ENCODE measurements at regions not wholly inside any gene's neighbourhood (a gene's known extent, or its start where the extent isn't known, plus 50 kb on each side); places are given as distances from the start of the nearest gene placed in this dataset.

- no peak for ATAC-seq (ENCODE audit: low FRiP score)
- DNase-seq (ENCODE audit: low spot score), result no peak
- TF ChIP-seq, protein P1, sequence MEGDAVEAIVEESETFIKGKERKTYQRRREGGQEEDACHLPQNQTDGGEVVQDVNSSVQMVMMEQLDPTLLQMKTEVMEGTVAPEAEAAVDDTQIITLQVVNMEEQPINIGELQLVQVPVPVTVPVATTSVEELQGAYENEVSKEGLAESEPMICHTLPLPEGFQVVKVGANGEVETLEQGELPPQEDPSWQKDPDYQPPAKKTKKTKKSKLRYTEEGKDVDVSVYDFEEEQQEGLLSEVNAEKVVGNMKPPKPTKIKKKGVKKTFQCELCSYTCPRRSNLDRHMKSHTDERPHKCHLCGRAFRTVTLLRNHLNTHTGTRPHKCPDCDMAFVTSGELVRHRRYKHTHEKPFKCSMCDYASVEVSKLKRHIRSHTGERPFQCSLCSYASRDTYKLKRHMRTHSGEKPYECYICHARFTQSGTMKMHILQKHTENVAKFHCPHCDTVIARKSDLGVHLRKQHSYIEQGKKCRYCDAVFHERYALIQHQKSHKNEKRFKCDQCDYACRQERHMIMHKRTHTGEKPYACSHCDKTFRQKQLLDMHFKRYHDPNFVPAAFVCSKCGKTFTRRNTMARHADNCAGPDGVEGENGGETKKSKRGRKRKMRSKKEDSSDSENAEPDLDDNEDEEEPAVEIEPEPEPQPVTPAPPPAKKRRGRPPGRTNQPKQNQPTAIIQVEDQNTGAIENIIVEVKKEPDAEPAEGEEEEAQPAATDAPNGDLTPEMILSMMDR (IDR thresholded peaks at IDR 0.05), result no peak
Observed at GRCh38 chr17:72503556-72503955, 382.7 kb downstream of the SOX9 start.

- ATAC-seq (ENCODE audit: low FRiP score), result no peak
- no peak for DNase-seq (ENCODE audit: low spot score)
- TF ChIP-seq, protein P1 (IDR thresholded peaks at IDR 0.05), result no peak
Observed at GRCh38 chr17:72504783-72505182, 384.0 kb downstream of the SOX9 start.

DNA sequence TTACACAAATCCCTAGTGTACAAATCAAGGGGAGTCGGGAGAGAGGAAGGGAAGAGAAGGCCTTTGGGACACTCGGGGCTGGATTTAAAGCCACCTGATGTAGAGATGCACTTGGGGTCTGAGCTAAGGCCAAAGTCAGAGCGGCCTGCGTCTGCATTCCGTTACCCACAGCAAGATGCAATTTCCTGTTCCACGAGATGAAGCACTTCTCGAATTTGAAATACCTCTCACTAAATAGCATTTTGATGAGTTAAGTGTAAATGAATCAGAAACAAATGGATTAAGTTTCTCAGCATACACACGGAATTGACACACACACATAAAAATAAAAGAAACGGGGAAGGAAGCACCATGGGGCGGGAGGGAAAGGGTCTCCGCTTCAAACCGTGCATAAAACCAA, 386.0 kb downstream of the SOX9 start:
- ATAC-seq (ENCODE audit: low FRiP score), result no peak
- TF ChIP-seq, protein P1 (IDR thresholded peaks at IDR 0.05), result no peak

GRCh38 chr17:72507370-72507769, 386.6 kb downstream of the SOX9 start:
- DNase-seq (ENCODE audit: low spot score) (no peak), ATAC-seq (ENCODE audit: low FRiP score) (no peak)
- TF ChIP-seq, protein P1 (IDR thresholded peaks at IDR 0.05), result no peak

More for the DNA sequence above, 386.0 kb downstream of the SOX9 start:
- no peak for DNase-seq (ENCODE audit: low spot score)

GRCh38 chr17:72510351-72511016, 389.7 kb downstream of the SOX9 start:
- TF ChIP-seq, protein P1 (IDR thresholded peaks at IDR 0.05), result no peak
- no peak for DNase-seq (ENCODE audit: low spot score)
- ATAC-seq (ENCODE audit: low FRiP score), result no peak

- DNase-seq (ENCODE audit: low spot score) (no peak), ATAC-seq (ENCODE audit: low FRiP score) (no peak)
- TF ChIP-seq, protein P1 (IDR thresholded peaks at IDR 0.05), result no peak
Observed at GRCh38 chr17:72511242-72511641, 390.4 kb downstream of the SOX9 start.

GRCh38 chr17:72511874-72512273, 391.1 kb downstream of the SOX9 start:
- ATAC-seq (ENCODE audit: low FRiP score) (no peak), DNase-seq (ENCODE audit: low spot score) (no peak)
- TF ChIP-seq, protein P1 (IDR thresholded peaks at IDR 0.05), result no peak
